Neuronal stem cell (in vitro differentiated cells): ENCODE measurements at regions not wholly inside any gene's neighbourhood (a gene's known extent, or its start where the extent isn't known, plus 50 kb on each side); places are given as distances from the start of the nearest gene placed in this dataset.

Experiments used
- DNase-seq: peaks from one replicate; pipeline ENCODE4 v3.0.0-alpha.2; 2013; ENCODE audit warnings: low spot score
- H2AFZ ChIP-seq: one replicate; pipeline ENCODE4 v1.6.1; 2013; ENCODE audit warnings: mild to moderate bottlenecking, low read length, inconsistent platforms
- H2AK5ac ChIP-seq: 2 replicates; pipeline ENCODE4 v1.6.1; 2013; ENCODE audit warnings: low read depth, mild to moderate bottlenecking, inconsistent platforms, low read length, moderate library complexity, mixed read lengths
- H2BK120ac ChIP-seq: 2 replicates; pipeline ENCODE4 v1.6.1; 2013; ENCODE audit warnings: low read depth, mild to moderate bottlenecking, inconsistent platforms, low read length, moderate library complexity, mixed read lengths
- H2BK12ac ChIP-seq: one replicate; pipeline ENCODE4 v1.6.1; 2013; ENCODE audit warnings: low read length, inconsistent platforms
- H2BK15ac ChIP-seq: 2 replicates; pipeline ENCODE4 v1.6.1; 2013; ENCODE audit warnings: mild to moderate bottlenecking, low read length, inconsistent platforms, mixed read lengths
- H2BK5ac ChIP-seq: one replicate; pipeline ENCODE4 v1.6.1; 2013; ENCODE audit warnings: inconsistent platforms, mild to moderate bottlenecking, low read length, moderate library complexity
- H3K14ac ChIP-seq: one replicate; pipeline ENCODE4 v1.6.1; 2013; ENCODE audit warnings: low read length, inconsistent platforms
- H3K18ac ChIP-seq: 2 replicates; pipeline ENCODE4 v1.6.1; 2013; ENCODE audit warnings: low read length, inconsistent platforms
- H3K23ac ChIP-seq: 2 replicates; pipeline ENCODE4 v1.6.1; 2013; ENCODE audit warnings: low read depth, mild to moderate bottlenecking, mixed read lengths, low read length, inconsistent platforms; ENCODE audit not compliant: poor library complexity
- H3K27ac ChIP-seq: replicated peaks from 3 replicates; pipeline ENCODE4 v1.5.1; 2013; ENCODE audit warnings: low read length, inconsistent platforms
- H3K27me3 ChIP-seq, 3 experiments: 2 replicates each; pipeline ENCODE4 v1.6.1; 2013; ENCODE audit warnings: low read length in 3 of 3, mild to moderate bottlenecking in 2 of 3, inconsistent platforms in 1 of 3, low read depth in 1 of 3, mixed read lengths in 1 of 3, moderate library complexity in 1 of 3; ENCODE audit not compliant: control insufficient read depth in 3 of 3, insufficient read depth in 3 of 3
- H3K36me3 ChIP-seq, 2 donors: replicated peaks in 1 of 2; 2 replicates each; pipeline ENCODE4 v1.6.1; 2013; ENCODE audit warnings: low read length in 2 of 2; ENCODE audit not compliant: control insufficient read depth in 2 of 2, insufficient read depth in 2 of 2
- H3K4ac ChIP-seq: 2 replicates; pipeline ENCODE4 v1.6.1; 2013; ENCODE audit warnings: inconsistent platforms, mild to moderate bottlenecking, low read length, moderate library complexity
- H3K4me1 ChIP-seq, 2 donors: 1 replicate in 1 of 2; 2 replicates in 1 of 2; pipeline ENCODE4 v1.6.1; 2013; ENCODE audit warnings: low read length in 2 of 2, low read depth in 1 of 2; ENCODE audit not compliant: control insufficient read depth in 2 of 2, insufficient read depth in 1 of 2
- H3K4me2 ChIP-seq: one replicate; pipeline ENCODE4 v1.6.1; 2013; ENCODE audit warnings: mild to moderate bottlenecking, low read length, inconsistent platforms; ENCODE audit not compliant: insufficient read depth, poor library complexity, severe bottlenecking
- H3K4me3 ChIP-seq, 2 donors: 2 replicates each; pipeline ENCODE4 v1.5.1; 2013; ENCODE audit warnings: low read length in 2 of 2, mild to moderate bottlenecking in 2 of 2, inconsistent platforms in 1 of 2, moderate library complexity in 1 of 2
- H3K79me1 ChIP-seq: one replicate; pipeline ENCODE4 v1.6.1; 2013; ENCODE audit warnings: low read depth, mild to moderate bottlenecking, inconsistent platforms, low read length, moderate library complexity
- H3K9ac ChIP-seq: one replicate; pipeline ENCODE4 v1.6.1; 2013; ENCODE audit warnings: mild to moderate bottlenecking, low read depth, low read length, inconsistent platforms; ENCODE audit not compliant: poor library complexity
- H3K9me3 ChIP-seq, 2 donors: replicated peaks in 1 of 2; 2 replicates each; pipeline versions ENCODE3 to v1.6.1; 2013; ENCODE audit warnings: low read length in 2 of 2, mild to moderate bottlenecking in 2 of 2, inconsistent platforms in 1 of 2, low read depth in 1 of 2, mixed read lengths in 1 of 2, moderate library complexity in 1 of 2; ENCODE audit not compliant: control insufficient read depth in 2 of 2, insufficient read depth in 1 of 2
- H4K8ac ChIP-seq: one replicate; pipeline ENCODE4 v1.6.1; 2013; ENCODE audit warnings: low read depth, mild to moderate bottlenecking, inconsistent platforms, low read length, moderate library complexity
- H4K91ac ChIP-seq: one replicate; pipeline ENCODE4 v1.6.1; 2013; ENCODE audit warnings: low read length, low read depth, mild to moderate bottlenecking, inconsistent platforms; ENCODE audit not compliant: poor library complexity
- WGBS, 2 donors: extraction: QIAGEN DNeasy Blood & Tissue Kit; methylation state at CpG; one replicate each; pipeline ENCODE4 v1.1.7; 2013; ENCODE audit warnings: missing lambda C conversion rate in 2 of 2, mixed read lengths in 1 of 2; ENCODE audit not compliant: insufficient read length in 2 of 2, insufficient replicate concordance in 1 of 2; ENCODE audit errors: extremely low coverage in 2 of 2; 5-methylcytosine and 5-hydroxymethylcytosine counted together

- no CpG with 5 or more reads among the region's 5 CpGs for WGBS, 2 donors
- Histone ChIP-seq H3K79me1 (no peaks in the 10 kb centered on the region), H3K14ac (no peak overlapping the region), H3K4me2 (no peak overlapping the region), H3K9ac (no peak overlapping the region), H3K4ac (no peak overlapping the region), H3K9me3 (no peaks in the 10 kb centered on the region), H2AK5ac (peak overlapping the region; percentile 12), H3K18ac (peak overlapping the region; percentile 25), H3K4me1 (peaks cover 0 to 10% of the 10 kb centered on the region in 2 donors), H3K23ac (no peak overlapping the region), H4K8ac (no peak overlapping the region), H3K27me3 (no peaks in the 10 kb centered on the region), H3K27ac (no peak overlapping the region), H2BK12ac (no peak overlapping the region), H4K91ac (no peak overlapping the region), H3K4me3 (no peak overlapping the region), H2BK5ac (no peak overlapping the region), H2AFZ (no peak overlapping the region), H2BK120ac (no peak overlapping the region), H2BK15ac (no peak overlapping the region), H3K36me3 (no peaks in the 10 kb centered on the region)
- no peak for DNase-seq
Measured at GRCh38 chr17:72427761-72428109, 306.9 kb downstream of the SOX9 start.

- Histone ChIP-seq H3K9me3 (no peaks in the 10 kb centered on the region), H3K4me1 (peaks cover 0 to 14% of the 10 kb centered on the region in 2 donors), H3K14ac (no peak overlapping the region), H3K9ac (no peak overlapping the region), H3K79me1 (no peaks in the 10 kb centered on the region), H2BK15ac (no peak overlapping the region), H2BK12ac (no peak overlapping the region), H2AK5ac (no peak overlapping the region), H2AFZ (no peak overlapping the region), H2BK5ac (no peak overlapping the region), H4K91ac (no peak overlapping the region), H3K18ac (peak overlapping the region; percentile 25), H3K4me3 (no peak overlapping the region), H3K27me3 (no peaks in the 10 kb centered on the region), H3K23ac (no peak overlapping the region), H2BK120ac (no peak overlapping the region), H4K8ac (no peak overlapping the region), H3K36me3 (no peaks in the 10 kb centered on the region), H3K4me2 (no peak overlapping the region), H3K4ac (no peak overlapping the region), H3K27ac (no peak overlapping the region)
- no CpG with 5 or more reads among the region's 4 CpGs for WGBS, 2 donors
- no peak for DNase-seq
Measured at GRCh38 chr17:72429066-72429638, 308.3 kb downstream of the SOX9 start.

GRCh38 chr17:72430611-72431432, 310.0 kb downstream of the SOX9 start:
- Histone ChIP-seq H2BK5ac (no peak overlapping the region), H2BK120ac (no peak overlapping the region), H3K4me1 (peaks cover 0 to 9% of the 10 kb centered on the region in 2 donors), H2BK12ac (peak overlapping the region; percentile 48), H3K4ac (no peak overlapping the region), H3K9me3 (no peaks in the 10 kb centered on the region), H3K4me2 (no peak overlapping the region), H3K79me1 (no peaks in the 10 kb centered on the region), H3K27me3 (no peaks in the 10 kb centered on the region), H3K27ac (no peak overlapping the region), H2AK5ac (peak overlapping the region; percentile 43), H2AFZ (no peak overlapping the region), H3K36me3 (no peaks in the 10 kb centered on the region), H4K91ac (no peak overlapping the region), H4K8ac (no peak overlapping the region), H3K9ac (no peak overlapping the region), H2BK15ac (no peak overlapping the region), H3K4me3 (no peak overlapping the region), H3K18ac (peak overlapping the region; percentile 40), H3K23ac (no peak overlapping the region), H3K14ac (no peak overlapping the region)
- no CpG with 5 or more reads among the region's 20 CpGs for WGBS, 2 donors
- DNase-seq: no peak

GRCh38 chr17:72432143-72432621, 311.4 kb downstream of the SOX9 start:
- WGBS, 2 donors: no CpG with 5 or more reads among the region's 11 CpGs
- no peak overlapping the region for H2BK5ac ChIP-seq
- H3K79me1 ChIP-seq: no peaks in the 10 kb centered on the region
- no peak overlapping the region for H2BK15ac ChIP-seq
- no peak overlapping the region for H3K27ac ChIP-seq
- H3K4ac ChIP-seq: no peak overlapping the region
- H3K18ac ChIP-seq: no peak overlapping the region
- H3K36me3 ChIP-seq: no peaks in the 10 kb centered on the region
- peaks cover 0 to 9% of the 10 kb centered on the region in 2 donors for H3K4me1 ChIP-seq
- no peaks in the 10 kb centered on the region for H3K27me3 ChIP-seq
- H3K14ac ChIP-seq: no peak overlapping the region
- H3K9me3 ChIP-seq: no peaks in the 10 kb centered on the region
- H3K4me3 ChIP-seq: no peak overlapping the region
- no peak overlapping the region for H2AFZ ChIP-seq
- no peak overlapping the region for H2AK5ac ChIP-seq
- H3K9ac ChIP-seq: no peak overlapping the region
- no peak for DNase-seq
- no peak overlapping the region for H2BK120ac ChIP-seq
- H4K8ac ChIP-seq: no peak overlapping the region
- H2BK12ac ChIP-seq: no peak overlapping the region
- H3K23ac ChIP-seq: no peak overlapping the region
- no peak overlapping the region for H4K91ac ChIP-seq
- no peak overlapping the region for H3K4me2 ChIP-seq
